D721Med (cell line): ENCODE measurements at regions not wholly inside any gene's neighbourhood (a gene's known extent, or its start where the extent isn't known, plus 50 kb on each side); places are given as distances from the start of the nearest gene placed in this dataset.
A peak's percentile ranks its signal among the peaks of the same experiment; 100 is the strongest.
"Not testable (repeated sequence)": the region's sequence is repeated elsewhere in the genome, so short reads cannot be mapped to it uniquely, and the experiment has no call there.

Source experiments
- DNase-seq: peaks from one replicate; pipeline ENCODE4 v3.0.0; 2011; ENCODE audit warnings: low spot score; ENCODE audit not compliant: insufficient read length
- FAIRE-seq: peaks from 2 replicates; lab custom pipeline; 2011; peaks lifted over from hg19 to GRCh38; lab: Jason Lieb, UNC
- CTCF ChIP-seq: IDR thresholded peaks from 2 replicates; pipeline ENCODE4 v1.5.1; 2012; ENCODE audit warnings: mild to moderate bottlenecking, control low read depth; ENCODE audit not compliant: insufficient read depth; ENCODE audit errors: missing control alignments

DNA sequence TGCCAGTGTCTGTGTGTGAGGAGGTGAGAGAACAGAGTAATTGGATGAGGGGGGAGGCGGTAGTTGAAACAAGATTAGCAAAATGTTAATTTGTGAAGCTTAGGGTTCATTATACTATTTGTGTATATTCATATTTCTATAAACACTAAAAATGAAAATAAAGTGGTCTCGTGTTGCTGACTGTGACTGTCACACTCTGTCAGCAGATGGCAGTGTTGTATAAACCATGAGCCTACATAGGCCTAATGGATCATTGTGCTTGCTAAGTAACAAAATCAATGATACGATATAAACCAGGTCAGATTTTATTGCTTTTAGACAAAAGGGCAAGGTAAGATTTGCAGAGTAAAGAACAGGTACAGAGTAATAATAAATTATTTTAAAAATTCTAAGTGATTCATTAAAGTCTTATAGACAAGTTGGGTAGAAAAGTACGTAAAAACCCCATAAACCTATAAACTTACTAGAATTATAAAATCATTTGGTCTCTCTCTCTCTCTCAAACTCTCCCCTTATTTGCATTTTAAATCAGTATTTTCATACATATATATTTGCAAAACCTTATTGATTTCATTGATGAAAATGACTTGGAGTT lies 182.7 kb downstream of the RPIA start:
- DNase-seq (no peak), FAIRE-seq (no peak)
- TF ChIP-seq CTCF: peak; percentile 89

GRCh38 chr2:88875736-88876135 lies 184.3 kb downstream of the RPIA start:
- no peak for TF ChIP-seq CTCF

GRCh38 chr2:88880441-88880953 lies 189.0 kb downstream of the RPIA start:
- FAIRE-seq (no peak), DNase-seq (no peak)
- TF ChIP-seq CTCF: peak; percentile 73

More at GRCh38 chr2:88875736-88876135, 184.3 kb downstream of the RPIA start:
- FAIRE-seq (no peak), DNase-seq (no peak)

GRCh38 chr2:88885275-88885674 lies 193.8 kb downstream of the RPIA start:
- no peak for DNase-seq
- no peak for FAIRE-seq
- TF ChIP-seq CTCF: no peak

GRCh38 chr2:88885679-88886416 lies 194.4 kb downstream of the RPIA start:
- FAIRE-seq (no peak), DNase-seq (no peak)
- TF ChIP-seq CTCF: no peak

- not testable (repeated sequence) for FAIRE-seq, DNase-seq
Measured at GRCh38 chr2:88887466-88887865, 196.0 kb downstream of the RPIA start.

- FAIRE-seq: no peak
- no peak for TF ChIP-seq CTCF
Measured at GRCh38 chr2:88892207-88892606, 200.7 kb downstream of the RPIA start.

More at GRCh38 chr2:88892207-88892606, 200.7 kb downstream of the RPIA start:
- DNase-seq: no peak
